CD4-positive, alpha-beta T cell (primary cell): ENCODE measurements at regions not wholly inside any gene's neighbourhood (a gene's known extent, or its start where the extent isn't known, plus 50 kb on each side); places are given as distances from the start of the nearest gene placed in this dataset.

Experiments used
- ATAC-seq: fragments of 200-7000 bp; cut with Tn5 transposase; one replicate; pipeline ENCODE4 v1.10.0; 2022; ENCODE audit warnings: mild to moderate bottlenecking; ENCODE audit not compliant: poor library complexity
- CTCF ChIA-PET: fragments of 350-600 bp; sonication (Branson Sonifier 250); formaldehyde crosslinking; loops from one replicate; lab custom pipeline; 2021; ENCODE audit warnings: antibody characterized with exemption, inconsistent platforms; lab: Charles Lee
- POLR2A ChIA-PET: fragments of 350-600 bp; sonication (Branson Sonifier 250); formaldehyde crosslinking; loops from one replicate; lab custom pipeline; 2021; ENCODE audit warnings: antibody characterized with exemption, inconsistent platforms; lab: Charles Lee
- DNase-seq, 14 experiments: peaks; one replicate each; pipeline ENCODE4 v3.0.0-alpha.2; 2013 to 2020; ENCODE audit warnings: mixed read lengths in 2 of 14
- H3K27ac ChIP-seq, 2 donors: one replicate each; pipeline versions ENCODE4 v1.5.1 to v1.7.0; 2013; ENCODE audit warnings: low read length in 2 of 2, low read depth in 1 of 2, mild to moderate bottlenecking in 1 of 2
- H3K27me3 ChIP-seq, 2 experiments: 1 replicate in 1 of 2; 2 replicates in 1 of 2; pipeline versions ENCODE4 v1.6.1 to v1.7.0; 2013; ENCODE audit warnings: low read length in 2 of 2, control low read depth in 1 of 2, mild to moderate bottlenecking in 1 of 2, moderate library complexity in 1 of 2; ENCODE audit not compliant: insufficient read depth in 2 of 2, control insufficient read depth in 1 of 2
- H3K36me3 ChIP-seq: one replicate; pipeline ENCODE4 v1.6.1; 2013; ENCODE audit warnings: low read length, control low read depth; ENCODE audit not compliant: insufficient read depth
- H3K4me1 ChIP-seq: one replicate; pipeline ENCODE4 v1.6.1; 2013; ENCODE audit warnings: low read length, control low read depth; ENCODE audit not compliant: insufficient read depth
- H3K4me3 ChIP-seq: one replicate; pipeline ENCODE4 v1.5.1; 2013; ENCODE audit warnings: mild to moderate bottlenecking, low read length, moderate library complexity
- H3K9me3 ChIP-seq, 2 experiments: 1 replicate in 1 of 2; 2 replicates in 1 of 2; pipeline versions ENCODE4 v1.6.1 to v1.7.0; 2013; ENCODE audit warnings: low read length in 2 of 2, mild to moderate bottlenecking in 2 of 2, control low read depth in 1 of 2, moderate library complexity in 1 of 2; ENCODE audit not compliant: control insufficient read depth in 1 of 2, insufficient read depth in 1 of 2
- H3K27ac Mint-ChIP-seq: one replicate; pipeline ENCODE4 v1.8.0; 2020; ENCODE audit warnings: mixed read lengths
- H3K27me3 Mint-ChIP-seq: one replicate; pipeline ENCODE4 v1.8.0; 2021; ENCODE audit warnings: mixed read lengths
- H3K36me3 Mint-ChIP-seq: one replicate; pipeline ENCODE4 v1.8.0; 2021; ENCODE audit warnings: low read depth, mixed read lengths
- H3K4me1 Mint-ChIP-seq: one replicate; pipeline ENCODE4 v1.8.0; 2021; ENCODE audit warnings: low read depth, mixed read lengths
- H3K4me3 Mint-ChIP-seq: one replicate; pipeline ENCODE4 v1.8.0; 2020; ENCODE audit warnings: mild to moderate bottlenecking, mixed read lengths
- H3K9me3 Mint-ChIP-seq: one replicate; pipeline ENCODE4 v1.8.0; 2020; ENCODE audit warnings: mixed read lengths
- CTCF ChIP-seq: fragments of 200-600 bp; IDR thresholded peaks from one replicate; pipeline ENCODE4 v1.8.0; 2022; ENCODE audit warnings: antibody characterized with exemption, mild to moderate bottlenecking
- intact Hi-C, 2 experiments: fragments of 100-400 bp; cut with DNase I in 1 of 2; cut with micrococcal nuclease in 1 of 2; formaldehyde crosslinking; loops; one replicate each; pipeline versions ENCODE4 v1.15.1 to v1.9.0; 2023 to 2025; cut with DNase I, micrococcal nuclease

- H3K36me3 ChIP-seq: no peaks in the 10 kb centered on the region
- DNase-seq (no peak), ATAC-seq (no peak)
- no peak overlapping the region for H3K27ac ChIP-seq
- intact Hi-C loops: no loop called here
- TF ChIP-seq CTCF: no peak
- POLR2A ChIA-PET: no interaction called here
- H3K9me3 ChIP-seq: peaks cover 3 to 5% of the 10 kb centered on the region in 2 experiments
- Mint-ChIP-seq H3K36me3 (no peaks in the 10 kb centered on the region), H3K27ac (no peak overlapping the region), H3K4me3 (no peak overlapping the region), H3K4me1 (no peaks in the 10 kb centered on the region), H3K27me3 (peaks cover 14% of the 10 kb centered on the region), H3K9me3 (peaks cover 8% of the 10 kb centered on the region)
- H3K4me1 ChIP-seq: no peaks in the 10 kb centered on the region
- no peak overlapping the region for H3K4me3 ChIP-seq
- no peaks in the 10 kb centered on the region for H3K27me3 ChIP-seq
- CTCF ChIA-PET: no interaction called here
These were observed 384.8 kb downstream of the BMP4 start for GRCh38 chr14:53571641-53572328.

GRCh38 chr14:53570411-53571387 lies 385.9 kb downstream of the BMP4 start:
- Histone ChIP-seq H3K4me1 (no peaks in the 10 kb centered on the region), H3K36me3 (no peaks in the 10 kb centered on the region), H3K27me3 (no peaks in the 10 kb centered on the region), H3K9me3 (peaks cover 3 to 5% of the 10 kb centered on the region in 2 experiments), H3K27ac (no peak overlapping the region), H3K4me3 (no peak overlapping the region)
- peaks cover 8% of the 10 kb centered on the region for H3K9me3 Mint-ChIP-seq
- ChIA-PET CTCF (no interaction called here), POLR2A (no interaction called here)
- H3K27ac Mint-ChIP-seq: no peak overlapping the region
- no peak for DNase-seq
- no peak for ATAC-seq
- peaks cover 14% of the 10 kb centered on the region for H3K27me3 Mint-ChIP-seq
- intact Hi-C loops: no loop called here
- TF ChIP-seq CTCF: no peak
- no peaks in the 10 kb centered on the region for H3K36me3 Mint-ChIP-seq
- H3K4me1 Mint-ChIP-seq: no peaks in the 10 kb centered on the region
- H3K4me3 Mint-ChIP-seq: no peak overlapping the region

GRCh38 chr14:53569446-53569845 lies 387.2 kb downstream of the BMP4 start:
- POLR2A ChIA-PET: no interaction called here
- no peak for ATAC-seq
- Mint-ChIP-seq H3K27ac (no peak overlapping the region), H3K4me3 (no peak overlapping the region), H3K27me3 (peaks cover 14% of the 10 kb centered on the region), H3K36me3 (no peaks in the 10 kb centered on the region), H3K4me1 (no peaks in the 10 kb centered on the region), H3K9me3 (peaks cover 14% of the 10 kb centered on the region)
- no peaks in the 10 kb centered on the region for H3K4me1 ChIP-seq
- no peaks in the 10 kb centered on the region for H3K36me3 ChIP-seq
- no peak overlapping the region for H3K4me3 ChIP-seq
- CTCF ChIA-PET: no interaction called here
- peaks cover 3 to 5% of the 10 kb centered on the region in 2 experiments for H3K9me3 ChIP-seq
- DNase-seq: no peak
- TF ChIP-seq CTCF: no peak
- H3K27me3 ChIP-seq: no peaks in the 10 kb centered on the region
- intact Hi-C loops: no loop called here
- H3K27ac ChIP-seq: no peak overlapping the region
